A549 (cell line): ENCODE measurements at regions not wholly inside any gene's neighbourhood (a gene's known extent, or its start where the extent isn't known, plus 50 kb on each side); places are given as distances from the start of the nearest gene placed in this dataset.

Experiments
- CEBPB ChIP-seq, 2 experiments: fragments of >200 bp in 1 of 2; sonication (Bioruptor Twin) in 1 of 2; formaldehyde crosslinking in 1 of 2; IDR thresholded peaks; 2 replicates each; pipeline ENCODE4 v1.6.1; 2012 to 2016
- HOXA7 ChIP-seq: fragments of 250-450 bp; sonication (Bioruptor Pico); IDR thresholded peaks from 2 replicates; pipeline ENCODE4 v1.5.0; 2020; ENCODE audit warnings: mild to moderate bottlenecking, moderate library complexity
- MAFK ChIP-seq: fragments of 450-650 bp; IDR thresholded peaks from 2 replicates; pipeline ENCODE4 v1.6.1; 2014; ENCODE audit not compliant: partially characterized antibody
- MAZ ChIP-seq: fragments of 150-350 bp; IDR thresholded peaks from 2 replicates; pipeline ENCODE4 v1.6.1; 2014; ENCODE audit warnings: antibody characterized with exemption, low read depth, low read length, borderline replicate concordance
- NFE2L2 ChIP-seq: fragments of 150-350 bp; conservative IDR thresholded peaks from 2 replicates; pipeline ENCODE4 v1.6.1; 2014; ENCODE audit warnings: low read length
- POLR2A ChIP-seq: IDR thresholded peaks from 2 replicates; pipeline ENCODE4 v1.6.1; 2012; ENCODE audit warnings: mild to moderate bottlenecking, low read length
- RAD21 ChIP-seq, 2 experiments: fragments of >200 bp in 1 of 2; sonication (Bioruptor Twin) in 1 of 2; formaldehyde crosslinking in 1 of 2; IDR thresholded peaks in 1 of 2; conservative IDR thresholded peaks in 1 of 2; 2 replicates in 1 of 2; 3 replicates in 1 of 2; pipeline ENCODE4 v1.6.1; 2012 to 2018; ENCODE audit warnings: inconsistent platforms in 1 of 2
- SREBF2 ChIP-seq: fragments of 450-650 bp; IDR thresholded peaks from 2 replicates; pipeline ENCODE4 v1.6.1; 2014; ENCODE audit warnings: mild to moderate bottlenecking, moderate library complexity
- TF ChIP-seq, protein P1 (sequence below): fragments of >200 bp; sonication (Bioruptor Twin); formaldehyde crosslinking; IDR thresholded peaks from 3 replicates; pipeline ENCODE4 v1.5.1; 2016
- TF ChIP-seq, protein P2 (sequence below): fragments of 200-600 bp; sonication (generic); IDR thresholded peaks from 2 replicates; pipeline ENCODE4 v1.6.1; 2016; ENCODE audit warnings: antibody characterized with exemption, mild to moderate bottlenecking, moderate library complexity

DNA sequence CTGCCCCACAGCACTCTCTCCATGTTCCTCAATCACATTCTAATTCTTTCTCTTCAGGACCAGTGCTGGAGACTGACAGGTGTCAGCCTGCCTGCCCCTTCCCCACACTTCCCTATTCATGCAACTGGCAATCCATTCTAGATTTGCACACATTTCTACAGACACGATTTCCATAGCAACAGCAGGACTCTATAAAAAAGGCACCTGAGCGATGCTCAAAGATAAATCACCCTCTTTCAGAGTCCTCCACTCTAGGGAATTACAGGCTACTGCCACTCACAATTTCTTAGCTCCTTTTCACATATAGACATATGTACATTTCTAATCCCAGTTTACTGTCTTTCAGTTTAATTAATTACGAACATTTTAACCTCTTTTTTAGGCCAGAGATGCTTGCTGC is 118.1 kb upstream of the ANKRD1 start:
- TF ChIP-seq, protein P1, sequence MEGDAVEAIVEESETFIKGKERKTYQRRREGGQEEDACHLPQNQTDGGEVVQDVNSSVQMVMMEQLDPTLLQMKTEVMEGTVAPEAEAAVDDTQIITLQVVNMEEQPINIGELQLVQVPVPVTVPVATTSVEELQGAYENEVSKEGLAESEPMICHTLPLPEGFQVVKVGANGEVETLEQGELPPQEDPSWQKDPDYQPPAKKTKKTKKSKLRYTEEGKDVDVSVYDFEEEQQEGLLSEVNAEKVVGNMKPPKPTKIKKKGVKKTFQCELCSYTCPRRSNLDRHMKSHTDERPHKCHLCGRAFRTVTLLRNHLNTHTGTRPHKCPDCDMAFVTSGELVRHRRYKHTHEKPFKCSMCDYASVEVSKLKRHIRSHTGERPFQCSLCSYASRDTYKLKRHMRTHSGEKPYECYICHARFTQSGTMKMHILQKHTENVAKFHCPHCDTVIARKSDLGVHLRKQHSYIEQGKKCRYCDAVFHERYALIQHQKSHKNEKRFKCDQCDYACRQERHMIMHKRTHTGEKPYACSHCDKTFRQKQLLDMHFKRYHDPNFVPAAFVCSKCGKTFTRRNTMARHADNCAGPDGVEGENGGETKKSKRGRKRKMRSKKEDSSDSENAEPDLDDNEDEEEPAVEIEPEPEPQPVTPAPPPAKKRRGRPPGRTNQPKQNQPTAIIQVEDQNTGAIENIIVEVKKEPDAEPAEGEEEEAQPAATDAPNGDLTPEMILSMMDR, result no peak
- TF ChIP-seq SREBF2 (no peak), MAFK (no peak), POLR2A (no peak), HOXA7 (CRISPR knock-in tag) (no peak), RAD21 (conservative IDR thresholded peaks at IDR 0.05 in 1 of 2, IDR thresholded peaks at IDR 0.05 in 1 of 2) (no peak), CEBPB (IDR thresholded peaks at IDR 0.05) (no peak), NFE2L2 (no peak), MAZ (no peak)
- TF ChIP-seq, protein P2, sequence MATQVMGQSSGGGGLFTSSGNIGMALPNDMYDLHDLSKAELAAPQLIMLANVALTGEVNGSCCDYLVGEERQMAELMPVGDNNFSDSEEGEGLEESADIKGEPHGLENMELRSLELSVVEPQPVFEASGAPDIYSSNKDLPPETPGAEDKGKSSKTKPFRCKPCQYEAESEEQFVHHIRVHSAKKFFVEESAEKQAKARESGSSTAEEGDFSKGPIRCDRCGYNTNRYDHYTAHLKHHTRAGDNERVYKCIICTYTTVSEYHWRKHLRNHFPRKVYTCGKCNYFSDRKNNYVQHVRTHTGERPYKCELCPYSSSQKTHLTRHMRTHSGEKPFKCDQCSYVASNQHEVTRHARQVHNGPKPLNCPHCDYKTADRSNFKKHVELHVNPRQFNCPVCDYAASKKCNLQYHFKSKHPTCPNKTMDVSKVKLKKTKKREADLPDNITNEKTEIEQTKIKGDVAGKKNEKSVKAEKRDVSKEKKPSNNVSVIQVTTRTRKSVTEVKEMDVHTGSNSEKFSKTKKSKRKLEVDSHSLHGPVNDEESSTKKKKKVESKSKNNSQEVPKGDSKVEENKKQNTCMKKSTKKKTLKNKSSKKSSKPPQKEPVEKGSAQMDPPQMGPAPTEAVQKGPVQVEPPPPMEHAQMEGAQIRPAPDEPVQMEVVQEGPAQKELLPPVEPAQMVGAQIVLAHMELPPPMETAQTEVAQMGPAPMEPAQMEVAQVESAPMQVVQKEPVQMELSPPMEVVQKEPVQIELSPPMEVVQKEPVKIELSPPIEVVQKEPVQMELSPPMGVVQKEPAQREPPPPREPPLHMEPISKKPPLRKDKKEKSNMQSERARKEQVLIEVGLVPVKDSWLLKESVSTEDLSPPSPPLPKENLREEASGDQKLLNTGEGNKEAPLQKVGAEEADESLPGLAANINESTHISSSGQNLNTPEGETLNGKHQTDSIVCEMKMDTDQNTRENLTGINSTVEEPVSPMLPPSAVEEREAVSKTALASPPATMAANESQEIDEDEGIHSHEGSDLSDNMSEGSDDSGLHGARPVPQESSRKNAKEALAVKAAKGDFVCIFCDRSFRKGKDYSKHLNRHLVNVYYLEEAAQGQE, result no peak
